CD8-positive, alpha-beta memory T cell (primary cell): ENCODE measurements at regions not wholly inside any gene's neighbourhood (a gene's known extent, or its start where the extent isn't known, plus 50 kb on each side); places are given as distances from the start of the nearest gene placed in this dataset.

Source experiments
- CTCF ChIA-PET: fragments of 350-600 bp; sonication (Branson Sonifier 250); formaldehyde crosslinking; loops from one replicate; lab custom pipeline; 2021; ENCODE audit warnings: antibody characterized with exemption; lab: Charles Lee
- POLR2A ChIA-PET: fragments of 350-600 bp; sonication (Branson Sonifier 250); formaldehyde crosslinking; loops from one replicate; lab custom pipeline; 2021; ENCODE audit warnings: antibody characterized with exemption; lab: Charles Lee
- DNase-seq, 5 donors: peaks; one replicate each; pipeline versions ENCODE4 v3.0.0 to v3.0.0-alpha.2; 2020 to 2022; ENCODE audit warnings: mixed read lengths in 1 of 5
- H3K27ac ChIP-seq: one replicate; pipeline ENCODE4 v1.7.0; 2013; ENCODE audit warnings: low read depth, mild to moderate bottlenecking, low read length, moderate library complexity
- H3K27me3 ChIP-seq: 2 replicates; pipeline ENCODE4 v1.7.0; 2013; ENCODE audit warnings: low read length, mild to moderate bottlenecking; ENCODE audit not compliant: insufficient read depth, poor library complexity, severe bottlenecking
- H3K36me3 ChIP-seq: 2 replicates; pipeline ENCODE4 v1.7.0; 2013; ENCODE audit warnings: mild to moderate bottlenecking, low read length, moderate library complexity; ENCODE audit not compliant: insufficient read depth
- H3K4me1 ChIP-seq: 2 replicates; pipeline ENCODE4 v1.7.0; 2013; ENCODE audit warnings: mild to moderate bottlenecking, low read length, moderate library complexity; ENCODE audit not compliant: insufficient read depth
- H3K4me3 ChIP-seq: 2 replicates; pipeline ENCODE4 v1.7.0; 2013; ENCODE audit warnings: mild to moderate bottlenecking, low read length
- H3K9me3 ChIP-seq: 2 replicates; pipeline ENCODE4 v1.7.0; 2013; ENCODE audit warnings: mild to moderate bottlenecking, low read length
- H3K27ac Mint-ChIP-seq, 8 donors: one replicate each; pipeline ENCODE4 v1.8.0; 2020 to 2021; ENCODE audit warnings: mixed read lengths in 8 of 8, mild to moderate bottlenecking in 6 of 8, inconsistent platforms in 3 of 8, moderate library complexity in 3 of 8
- H3K27me3 Mint-ChIP-seq, 2 donors: one replicate each; pipeline ENCODE4 v1.8.0; 2020 to 2021; ENCODE audit warnings: mixed read lengths in 2 of 2, mild to moderate bottlenecking in 1 of 2, moderate library complexity in 1 of 2
- H3K36me3 Mint-ChIP-seq, 3 donors: one replicate each; pipeline ENCODE4 v1.8.0; 2020 to 2021; ENCODE audit warnings: mixed read lengths in 3 of 3, inconsistent platforms in 1 of 3, mild to moderate bottlenecking in 1 of 3
- H3K4me1 Mint-ChIP-seq, 3 donors: one replicate each; pipeline ENCODE4 v1.8.0; 2020 to 2021; ENCODE audit warnings: mixed read lengths in 3 of 3, inconsistent platforms in 1 of 3, mild to moderate bottlenecking in 1 of 3
- H3K4me3 Mint-ChIP-seq, 7 donors: one replicate each; pipeline ENCODE4 v1.8.0; 2020 to 2021; ENCODE audit warnings: mixed read lengths in 7 of 7, mild to moderate bottlenecking in 6 of 7, moderate library complexity in 4 of 7, inconsistent platforms in 2 of 7
- H3K9me3 Mint-ChIP-seq, 5 donors: one replicate each; pipeline ENCODE4 v1.8.0; 2020 to 2022; ENCODE audit warnings: mixed read lengths in 5 of 5, mild to moderate bottlenecking in 3 of 5, moderate library complexity in 2 of 5, inconsistent platforms in 1 of 5

DNA sequence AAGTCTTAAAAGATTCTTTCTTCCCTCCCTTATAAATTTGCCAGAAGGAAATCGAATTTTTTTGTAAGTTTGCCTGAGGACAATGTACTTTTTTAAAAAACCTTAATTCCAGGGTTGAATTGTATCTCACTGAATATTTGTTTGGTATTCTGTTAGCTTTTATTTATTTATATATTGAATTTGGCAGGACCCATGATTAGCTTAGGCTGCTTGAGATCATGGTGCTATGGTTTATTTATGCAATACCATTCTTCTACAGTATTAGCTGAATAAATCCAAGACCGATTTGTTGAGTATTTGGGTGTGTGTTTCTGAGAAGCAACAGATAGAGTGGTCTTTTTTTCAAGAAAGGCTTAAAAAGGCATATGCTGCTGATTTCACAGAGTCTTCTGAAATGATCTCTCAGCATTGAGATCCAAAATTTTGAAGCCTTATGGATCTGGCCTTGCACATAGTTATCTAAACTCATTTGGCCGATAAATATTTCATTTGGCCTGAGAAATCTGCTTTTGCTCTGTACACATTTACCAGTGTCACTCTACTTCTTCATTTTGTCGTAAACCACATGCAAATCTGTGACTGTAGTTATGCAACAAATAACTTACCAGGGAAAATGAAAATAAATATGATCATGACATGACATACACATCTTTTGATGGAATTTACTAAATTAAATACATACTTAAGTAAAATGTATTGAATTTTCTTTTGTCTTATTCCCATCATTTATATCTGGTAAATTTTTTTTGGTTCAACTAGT, 265.8 kb upstream of the FLRT2 start:
- Mint-ChIP-seq H3K36me3 (no peaks in the 10 kb centered on the region), H3K27me3 (no peaks in the 10 kb centered on the region), H3K9me3 (peaks cover 5 to 13% (median 9%) of the 10 kb centered on the region in 5 donors), H3K27ac (no peak overlapping the region), H3K4me3 (no peak overlapping the region), H3K4me1 (no peaks in the 10 kb centered on the region)
- DNase-seq: no peak
- Histone ChIP-seq H3K27me3 (no peaks in the 10 kb centered on the region), H3K4me3 (no peak overlapping the region), H3K4me1 (no peaks in the 10 kb centered on the region), H3K36me3 (no peaks in the 10 kb centered on the region), H3K27ac (no peak overlapping the region), H3K9me3 (no peaks in the 10 kb centered on the region)
- CTCF ChIA-PET: no interaction called here
- POLR2A ChIA-PET: no interaction called here

GRCh38 chr14:85273099-85273677, 256.8 kb upstream of the FLRT2 start:
- ChIA-PET CTCF (no interaction called here), POLR2A (no interaction called here)
- H3K27ac ChIP-seq: no peak overlapping the region
- no peaks in the 10 kb centered on the region for H3K36me3 Mint-ChIP-seq
- H3K4me1 ChIP-seq: no peaks in the 10 kb centered on the region
- H3K27ac Mint-ChIP-seq: no peak overlapping the region
- H3K27me3 Mint-ChIP-seq: no peaks in the 10 kb centered on the region
- no peak overlapping the region for H3K4me3 Mint-ChIP-seq
- no peaks in the 10 kb centered on the region for H3K9me3 ChIP-seq
- peaks cover 0 to 2% (median 0%) of the 10 kb centered on the region in 5 donors for H3K9me3 Mint-ChIP-seq
- DNase-seq: no peak
- no peaks in the 10 kb centered on the region for H3K27me3 ChIP-seq
- H3K36me3 ChIP-seq: no peaks in the 10 kb centered on the region
- no peaks in the 10 kb centered on the region for H3K4me1 Mint-ChIP-seq
- H3K4me3 ChIP-seq: no peak overlapping the region

DNA sequence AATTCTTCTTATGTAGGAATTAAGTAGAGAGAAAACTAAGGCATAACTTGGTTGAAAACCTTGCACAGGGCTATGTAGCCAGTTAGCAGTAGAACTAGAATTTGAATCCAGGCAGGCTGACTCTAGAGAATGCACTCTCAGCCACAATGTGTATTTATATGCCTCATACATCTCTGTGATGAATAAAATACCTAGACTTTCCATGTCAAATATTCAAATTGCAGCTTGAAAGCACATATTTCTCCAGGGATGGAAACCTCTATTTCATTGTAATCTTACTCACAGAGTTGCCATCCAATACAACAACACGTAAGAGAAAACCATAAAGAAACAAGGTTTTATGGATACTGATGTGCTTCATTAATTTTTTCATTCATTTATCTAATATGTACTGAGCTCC, 256.0 kb upstream of the FLRT2 start:
- no peaks in the 10 kb centered on the region for H3K9me3 ChIP-seq
- no peak overlapping the region for H3K27ac Mint-ChIP-seq
- no peak overlapping the region for H3K27ac ChIP-seq
- peaks cover 0 to 4% (median 0%) of the 10 kb centered on the region in 5 donors for H3K9me3 Mint-ChIP-seq
- no peaks in the 10 kb centered on the region for H3K27me3 ChIP-seq
- H3K4me3 ChIP-seq: no peak overlapping the region
- no peaks in the 10 kb centered on the region for H3K36me3 Mint-ChIP-seq
- CTCF ChIA-PET: no interaction called here
- no peaks in the 10 kb centered on the region for H3K4me1 Mint-ChIP-seq
- no peak overlapping the region for H3K4me3 Mint-ChIP-seq
- H3K27me3 Mint-ChIP-seq: no peaks in the 10 kb centered on the region
- no peaks in the 10 kb centered on the region for H3K36me3 ChIP-seq
- no peaks in the 10 kb centered on the region for H3K4me1 ChIP-seq
- POLR2A ChIA-PET: no interaction called here
- no peak for DNase-seq

DNA sequence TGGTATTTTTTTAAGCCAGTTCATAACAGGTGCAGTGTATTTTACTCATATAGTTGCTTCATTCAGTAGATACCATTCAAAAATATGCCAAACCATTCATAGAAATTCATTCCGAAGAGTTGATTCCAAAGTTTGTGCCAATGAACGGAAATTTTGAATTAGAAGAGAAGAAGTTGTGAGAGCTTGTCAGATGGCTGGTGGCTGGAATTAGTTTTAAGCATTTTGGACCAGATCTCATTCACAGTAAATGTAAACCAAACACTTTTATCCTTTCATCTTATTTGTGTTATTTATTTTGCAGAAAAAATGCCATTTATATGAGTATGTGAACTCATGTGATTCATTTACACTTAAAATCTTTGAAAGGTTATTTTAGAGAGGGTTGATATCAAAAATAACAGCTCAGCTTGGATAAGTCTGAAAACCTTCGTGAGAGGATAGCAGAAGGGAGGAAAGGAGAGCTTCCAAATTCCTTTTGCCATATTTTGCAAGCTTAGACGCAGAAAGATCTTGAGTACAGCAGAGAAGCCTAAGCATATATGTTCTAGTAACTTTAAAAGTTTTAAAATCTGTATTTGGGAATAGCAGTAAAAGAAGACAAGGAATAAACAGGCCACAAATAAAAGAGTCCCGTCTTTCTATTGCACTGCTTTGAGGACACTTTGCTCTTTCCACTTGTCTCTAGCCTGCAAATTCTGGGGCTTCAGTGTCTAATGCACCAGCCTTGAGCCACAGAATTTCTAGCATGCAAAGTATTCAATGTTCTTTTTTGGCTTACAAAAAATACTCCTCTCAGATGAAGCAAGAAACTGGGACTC, 253.6 kb upstream of the FLRT2 start:
- no peak for DNase-seq
- H3K27ac ChIP-seq: no peak overlapping the region
- H3K4me3 ChIP-seq: no peak overlapping the region
- Mint-ChIP-seq H3K27ac (no peak overlapping the region), H3K4me3 (no peak overlapping the region), H3K9me3 (peaks cover 0 to 10% (median 1%) of the 10 kb centered on the region in 5 donors), H3K4me1 (no peaks in the 10 kb centered on the region), H3K27me3 (no peaks in the 10 kb centered on the region), H3K36me3 (no peaks in the 10 kb centered on the region)
- H3K36me3 ChIP-seq: no peaks in the 10 kb centered on the region
- no peaks in the 10 kb centered on the region for H3K9me3 ChIP-seq
- ChIA-PET POLR2A (no interaction called here), CTCF (no interaction called here)
- no peaks in the 10 kb centered on the region for H3K27me3 ChIP-seq
- H3K4me1 ChIP-seq: no peaks in the 10 kb centered on the region

GRCh38 chr14:85276979-85277228, 253.0 kb upstream of the FLRT2 start:
- ChIA-PET POLR2A (no interaction called here), CTCF (no interaction called here)
- H3K4me3 Mint-ChIP-seq: no peak overlapping the region
- no peak for DNase-seq
- no peaks in the 10 kb centered on the region for H3K9me3 ChIP-seq
- H3K36me3 ChIP-seq: no peaks in the 10 kb centered on the region
- no peaks in the 10 kb centered on the region for H3K4me1 Mint-ChIP-seq
- no peaks in the 10 kb centered on the region for H3K27me3 ChIP-seq
- no peaks in the 10 kb centered on the region for H3K27me3 Mint-ChIP-seq
- no peak overlapping the region for H3K27ac ChIP-seq
- H3K4me3 ChIP-seq: no peak overlapping the region
- H3K9me3 Mint-ChIP-seq: peaks cover 0 to 10% (median 0%) of the 10 kb centered on the region in 5 donors
- H3K4me1 ChIP-seq: no peaks in the 10 kb centered on the region
- no peak overlapping the region for H3K27ac Mint-ChIP-seq
- H3K36me3 Mint-ChIP-seq: no peaks in the 10 kb centered on the region

DNA sequence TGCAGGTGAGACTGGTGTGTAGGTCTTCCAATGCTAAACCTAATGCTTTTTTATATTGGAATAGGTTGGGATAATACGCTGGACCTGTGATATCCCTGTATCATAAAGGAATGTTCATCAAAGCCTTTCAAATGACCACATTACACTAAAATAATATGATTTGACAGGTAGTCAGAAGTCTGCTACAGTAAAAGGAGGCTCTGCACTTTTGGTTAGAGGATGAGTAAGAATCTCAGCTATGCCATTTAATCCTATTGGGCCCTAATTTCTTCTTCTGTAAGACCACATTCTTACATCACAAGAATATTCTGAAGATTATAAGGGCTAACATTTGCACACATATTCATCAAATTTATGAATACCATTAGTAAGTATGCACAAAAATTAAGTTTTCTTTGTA, 250.5 kb upstream of the FLRT2 start:
- Histone ChIP-seq H3K27ac (no peak overlapping the region), H3K9me3 (no peaks in the 10 kb centered on the region), H3K36me3 (no peaks in the 10 kb centered on the region), H3K4me1 (no peaks in the 10 kb centered on the region), H3K27me3 (no peaks in the 10 kb centered on the region), H3K4me3 (no peak overlapping the region)
- Mint-ChIP-seq H3K4me3 (no peak overlapping the region), H3K27me3 (no peaks in the 10 kb centered on the region), H3K9me3 (peaks cover 0 to 10% (median 0%) of the 10 kb centered on the region in 5 donors), H3K36me3 (no peaks in the 10 kb centered on the region), H3K27ac (no peak overlapping the region), H3K4me1 (no peaks in the 10 kb centered on the region)
- POLR2A ChIA-PET: no interaction called here
- CTCF ChIA-PET: no interaction called here
- no peak for DNase-seq

- H3K27ac Mint-ChIP-seq: no peak overlapping the region
- DNase-seq: no peak
- POLR2A ChIA-PET: no interaction called here
- CTCF ChIA-PET: no interaction called here
- Histone ChIP-seq H3K9me3 (no peaks in the 10 kb centered on the region), H3K36me3 (no peaks in the 10 kb centered on the region), H3K4me3 (no peak overlapping the region), H3K27me3 (no peaks in the 10 kb centered on the region), H3K27ac (no peak overlapping the region), H3K4me1 (no peaks in the 10 kb centered on the region)
- no peaks in the 10 kb centered on the region for H3K36me3 Mint-ChIP-seq
- H3K9me3 Mint-ChIP-seq: peaks cover 0 to 10% (median 0%) of the 10 kb centered on the region in 5 donors
- no peak overlapping the region for H3K4me3 Mint-ChIP-seq
- H3K4me1 Mint-ChIP-seq: no peaks in the 10 kb centered on the region
- H3K27me3 Mint-ChIP-seq: no peaks in the 10 kb centered on the region
Measured at GRCh38 chr14:85280074-85280473, 249.9 kb upstream of the FLRT2 start.

- H3K9me3 ChIP-seq: no peaks in the 10 kb centered on the region
- ChIA-PET CTCF (no interaction called here), POLR2A (no interaction called here)
- H3K36me3 Mint-ChIP-seq: no peaks in the 10 kb centered on the region
- H3K27me3 ChIP-seq: no peaks in the 10 kb centered on the region
- H3K27ac Mint-ChIP-seq: no peak overlapping the region
- no peak overlapping the region for H3K4me3 Mint-ChIP-seq
- no peaks in the 10 kb centered on the region for H3K27me3 Mint-ChIP-seq
- no peak overlapping the region for H3K27ac ChIP-seq
- DNase-seq: no peak
- H3K4me1 ChIP-seq: no peaks in the 10 kb centered on the region
- no peaks in the 10 kb centered on the region for H3K4me1 Mint-ChIP-seq
- no peak overlapping the region for H3K4me3 ChIP-seq
- no peaks in the 10 kb centered on the region for H3K36me3 ChIP-seq
- H3K9me3 Mint-ChIP-seq: peaks cover 0 to 21% (median 0%) of the 10 kb centered on the region in 5 donors
Measured at GRCh38 chr14:85281921-85282320, 248.0 kb upstream of the FLRT2 start.
